ENCODE measurements at regions not wholly inside any gene's neighbourhood (a gene's known extent, or its start where the extent isn't known, plus 50 kb on each side); places are given as distances from the start of the nearest gene placed in this dataset.

GRCh38 chr15:31151301-31152233 lies 50.0 kb upstream of the TRPM1 start:
- TF ChIP-seq EZH2 (IDR thresholded peaks at IDR 0.05) (no peak), POLR2AphosphoS5 (IDR thresholded peaks at IDR 0.05; ENCODE audit: borderline replicate concordance, low read depth, low read length) (no peak), FOXP2 (optimal IDR thresholded peaks at IDR 0.05; ENCODE audit: control extremely low read depth, extremely low read length, insufficient read depth) (no peak)

Data from SK-N-MC (cell line).